ENCODE measurements at regions not wholly inside any gene's neighbourhood (a gene's known extent, or its start where the extent isn't known, plus 50 kb on each side); places are given as distances from the start of the nearest gene placed in this dataset.
A peak's percentile ranks its signal among the peaks of the same experiment; 100 is the strongest.
"Not testable (repeated sequence)": the region's sequence is repeated elsewhere in the genome, so short reads cannot be mapped to it uniquely, and the experiment has no call there.

GRCh38 chr14:105908481-105908911 lies 382.1 kb downstream of the TMEM121 start:
- Mint-ChIP-seq H3K27ac (peak overlapping the region; percentile 81), H3K4me3 (peak overlapping the region; percentile 75), H3K27me3 (no peaks in the 10 kb centered on the region), H3K36me3 (peaks cover 6% of the 10 kb centered on the region), H3K9me3 (no peaks in the 10 kb centered on the region), H3K4me1 (peaks cover 8% of the 10 kb centered on the region)
- ATAC-seq = peak; percentile 70

DNA sequence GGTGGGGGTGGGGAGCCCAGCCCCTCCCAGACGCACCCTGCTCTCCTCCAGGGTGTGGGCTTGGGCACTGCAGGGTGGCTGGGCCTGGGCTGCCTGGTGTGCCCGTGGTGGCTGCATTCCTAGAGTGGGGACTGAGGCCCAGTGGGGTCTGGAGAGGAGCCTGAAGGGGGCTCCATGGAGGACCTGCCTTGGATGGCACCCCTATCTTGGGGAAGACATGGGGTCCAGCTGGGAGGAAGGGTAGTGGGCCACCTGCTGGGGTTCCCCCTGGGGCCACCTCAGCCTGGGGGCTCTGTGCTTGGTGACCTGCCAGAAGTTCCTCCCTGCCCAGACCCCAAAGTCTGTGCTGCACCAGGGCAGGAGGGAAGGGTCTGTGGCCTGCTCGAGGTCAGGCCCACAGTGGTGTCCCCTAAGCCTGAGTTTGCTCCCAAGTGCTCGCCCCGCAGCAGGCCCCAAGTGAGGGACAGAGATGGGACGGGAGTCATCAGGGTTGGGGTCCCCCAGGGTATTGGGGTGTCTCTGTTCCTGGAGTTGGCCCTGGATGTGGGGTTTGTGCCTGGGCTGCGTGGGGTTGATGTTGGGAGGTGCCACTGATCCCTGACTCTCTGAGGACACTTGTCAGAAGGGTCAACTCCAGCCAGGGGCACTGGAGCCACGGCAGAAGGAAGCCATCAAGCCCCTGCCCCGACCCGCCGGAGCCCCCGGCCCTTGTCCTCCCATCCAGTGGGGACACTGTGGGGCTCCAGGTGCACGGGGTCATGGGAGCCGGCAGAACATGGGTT lies 382.9 kb downstream of the TMEM121 start:
- H3K9me3 Mint-ChIP-seq = no peaks in the 10 kb centered on the region
- H3K4me3 Mint-ChIP-seq = peak overlapping the region; percentile 75
- H3K36me3 Mint-ChIP-seq = peaks cover 6% of the 10 kb centered on the region
- no peak for ATAC-seq
- H3K4me1 Mint-ChIP-seq = peaks cover 8% of the 10 kb centered on the region
- H3K27me3 Mint-ChIP-seq = no peaks in the 10 kb centered on the region
- peak overlapping the region; percentile 81 for H3K27ac Mint-ChIP-seq

DNA sequence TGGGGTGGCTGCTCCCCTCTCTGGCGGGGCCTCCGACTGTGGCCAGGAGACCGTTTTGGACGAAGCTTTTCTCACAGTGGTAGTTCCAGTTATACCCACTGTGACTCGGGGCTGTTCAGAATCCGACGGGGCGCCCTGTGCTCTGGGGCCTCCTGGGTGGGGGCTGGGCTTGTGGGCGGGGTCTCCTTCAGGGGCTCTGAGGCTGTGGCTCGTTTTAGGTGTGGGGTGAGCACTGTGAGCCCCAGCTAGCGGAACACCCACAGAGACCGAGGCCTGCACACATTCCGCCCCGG lies 383.4 kb downstream of the TMEM121 start:
- H3K9me3 Mint-ChIP-seq, ATAC-seq, H3K4me1 Mint-ChIP-seq, H3K27me3 Mint-ChIP-seq, H3K27ac Mint-ChIP-seq, H3K36me3 Mint-ChIP-seq: not testable (repeated sequence)
- peak overlapping the region; percentile 75 for H3K4me3 Mint-ChIP-seq

GRCh38 chr14:105910426-105910825 lies 384.0 kb downstream of the TMEM121 start:
- Mint-ChIP-seq H3K27ac (no peak overlapping the region), H3K27me3 (no peaks in the 10 kb centered on the region), H3K4me3 (peak overlapping the region; percentile 75), H3K36me3 (peaks cover 7% of the 10 kb centered on the region), H3K4me1 (peaks cover 8% of the 10 kb centered on the region), H3K9me3 (no peaks in the 10 kb centered on the region)
- ATAC-seq = no peak

DNA sequence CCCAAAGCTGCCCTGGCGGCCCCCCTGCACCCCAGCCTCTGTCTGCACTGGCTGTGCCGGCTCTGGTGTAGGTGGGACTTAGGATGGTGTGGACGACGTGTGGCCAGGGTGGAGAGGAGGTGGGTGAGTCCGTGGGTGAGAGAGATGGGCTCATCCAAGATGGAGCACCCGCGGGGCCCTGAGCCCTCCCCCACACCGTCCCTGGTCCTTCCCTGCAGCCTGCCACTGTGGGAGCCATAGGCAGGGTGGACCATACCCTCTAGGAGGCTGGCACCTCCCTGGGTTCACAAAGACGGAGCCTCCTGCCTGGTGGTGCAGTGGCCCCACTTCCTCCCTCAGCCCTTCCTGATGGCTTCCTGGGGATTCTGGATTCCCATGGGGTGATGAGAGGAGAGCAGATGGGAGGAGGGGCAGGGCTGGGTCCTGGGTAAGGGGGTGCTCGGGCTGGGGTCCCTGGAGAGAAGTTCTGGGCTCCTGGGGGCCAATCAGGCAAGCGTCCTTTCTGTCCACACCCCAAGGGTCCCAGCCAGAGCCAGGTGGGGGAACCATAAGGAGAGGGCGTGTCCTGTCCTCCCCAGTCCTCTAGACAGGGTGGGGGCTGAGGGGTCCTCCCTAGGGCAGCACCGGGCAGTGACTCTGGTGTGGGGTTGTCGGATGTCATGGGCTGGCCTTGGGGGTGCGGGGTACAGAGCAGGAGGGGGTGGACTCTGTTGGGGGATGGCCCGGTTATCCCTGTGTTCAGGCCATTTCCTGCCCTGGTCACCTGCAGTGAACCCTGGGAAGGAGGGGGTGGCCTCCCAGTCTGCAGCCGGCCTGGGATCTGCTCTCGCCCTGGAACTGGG lies 384.8 kb downstream of the TMEM121 start:
- peaks cover 8% of the 10 kb centered on the region for H3K4me1 Mint-ChIP-seq
- H3K27ac Mint-ChIP-seq = no peak overlapping the region
- H3K27me3 Mint-ChIP-seq = no peaks in the 10 kb centered on the region
- H3K9me3 Mint-ChIP-seq = no peaks in the 10 kb centered on the region
- H3K4me3 Mint-ChIP-seq = peak overlapping the region; percentile 75
- no peak for ATAC-seq
- peaks cover 15% of the 10 kb centered on the region for H3K36me3 Mint-ChIP-seq

- peaks cover 16% of the 10 kb centered on the region for H3K36me3 Mint-ChIP-seq
- not testable (repeated sequence) for ATAC-seq, H3K27ac Mint-ChIP-seq, H3K9me3 Mint-ChIP-seq, H3K27me3 Mint-ChIP-seq
- peaks cover 13% of the 10 kb centered on the region for H3K4me1 Mint-ChIP-seq
- H3K4me3 Mint-ChIP-seq = peak overlapping the region; percentile 18
Observed at GRCh38 chr14:105911848-105912292, 385.5 kb downstream of the TMEM121 start.

GRCh38 chr14:105912641-105913180 lies 386.3 kb downstream of the TMEM121 start:
- Mint-ChIP-seq H3K27me3 (no peaks in the 10 kb centered on the region), H3K36me3 (peaks cover 20% of the 10 kb centered on the region), H3K4me3 (peak overlapping the region; percentile 7), H3K9me3 (no peaks in the 10 kb centered on the region), H3K4me1 (peaks cover 16% of the 10 kb centered on the region), H3K27ac (peak overlapping the region; percentile 49)
- no peak for ATAC-seq

- Mint-ChIP-seq H3K4me3 (no peak overlapping the region), H3K36me3 (peaks cover 22% of the 10 kb centered on the region), H3K4me1 (peaks cover 12% of the 10 kb centered on the region), H3K27me3 (no peaks in the 10 kb centered on the region), H3K9me3 (no peaks in the 10 kb centered on the region), H3K27ac (peak overlapping the region; percentile 49)
- no peak for ATAC-seq
Observed at GRCh38 chr14:105913221-105913620, 386.8 kb downstream of the TMEM121 start.

- Mint-ChIP-seq H3K4me1 (peaks cover 10% of the 10 kb centered on the region), H3K27me3 (no peaks in the 10 kb centered on the region), H3K27ac (peak overlapping the region; percentile 53), H3K36me3 (peaks cover 22% of the 10 kb centered on the region), H3K9me3 (no peaks in the 10 kb centered on the region), H3K4me3 (peak overlapping the region; percentile 82)
- no peak for ATAC-seq
Observed at GRCh38 chr14:105913861-105914260, 387.5 kb downstream of the TMEM121 start.

- not testable (repeated sequence) for H3K27me3 Mint-ChIP-seq, H3K9me3 Mint-ChIP-seq, ATAC-seq
- peaks cover 22% of the 10 kb centered on the region for H3K36me3 Mint-ChIP-seq
- peak overlapping the region; percentile 82 for H3K4me3 Mint-ChIP-seq
- peak overlapping the region; percentile 53 for H3K27ac Mint-ChIP-seq
- H3K4me1 Mint-ChIP-seq = peaks cover 10% of the 10 kb centered on the region
Observed at GRCh38 chr14:105914281-105914680, 387.9 kb downstream of the TMEM121 start.

DNA sequence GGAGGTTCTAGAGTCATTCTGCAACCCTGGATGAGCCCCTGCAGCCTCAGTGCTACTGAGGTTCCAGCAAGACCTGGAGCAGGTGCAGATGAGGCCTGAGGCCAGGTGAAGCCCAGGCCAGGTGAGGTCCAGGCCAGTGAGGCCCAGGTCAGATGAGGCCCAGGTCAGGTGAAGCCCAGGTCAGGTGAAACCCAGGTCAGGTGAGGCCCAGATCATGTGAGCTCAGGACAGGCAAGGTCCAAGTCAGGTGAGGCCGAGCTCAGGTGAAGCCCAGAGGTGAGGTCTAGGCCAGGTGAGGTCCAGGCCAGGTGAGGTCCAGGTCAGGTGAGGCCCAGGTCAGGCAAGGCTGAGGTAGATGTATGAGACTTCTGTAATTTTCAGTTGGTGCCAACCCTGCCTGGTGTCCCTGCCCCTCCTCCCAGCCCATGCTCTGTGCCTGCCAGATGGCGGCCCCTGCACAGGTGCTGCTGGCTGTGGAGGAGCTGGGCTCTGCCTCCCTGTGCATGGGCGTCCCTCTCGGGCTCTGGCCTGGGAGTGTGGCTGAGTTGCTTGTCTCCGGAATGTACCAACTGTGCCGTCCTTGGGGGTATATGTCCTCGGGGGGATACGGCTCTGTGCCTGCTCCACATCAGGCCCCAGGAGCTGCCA lies 388.5 kb downstream of the TMEM121 start:
- peak overlapping the region; percentile 82 for H3K4me3 Mint-ChIP-seq
- peaks cover 24% of the 10 kb centered on the region for H3K36me3 Mint-ChIP-seq
- no peak for ATAC-seq
- H3K4me1 Mint-ChIP-seq = peaks cover 10% of the 10 kb centered on the region
- peak overlapping the region; percentile 53 for H3K27ac Mint-ChIP-seq
- H3K9me3 Mint-ChIP-seq = no peaks in the 10 kb centered on the region
- H3K27me3 Mint-ChIP-seq = no peaks in the 10 kb centered on the region

DNA sequence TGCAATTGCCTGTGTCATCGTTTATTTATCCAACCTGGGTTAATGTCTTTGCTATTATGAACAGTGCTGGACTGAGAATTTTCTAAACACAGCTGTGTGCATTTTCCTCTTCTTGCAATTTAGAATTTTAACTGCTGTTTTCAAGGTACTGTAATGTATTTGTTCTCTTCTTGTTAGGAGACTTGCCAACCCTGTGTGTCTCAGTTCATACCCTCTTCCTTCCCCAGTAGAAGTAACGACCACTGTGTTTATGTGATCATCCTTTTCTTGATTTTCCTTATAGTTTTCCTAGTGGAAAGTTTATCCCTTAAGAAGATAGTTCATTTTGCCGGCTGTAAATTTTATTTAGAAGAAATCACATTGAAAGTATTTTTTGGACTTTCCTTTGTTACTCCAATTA lies 389.2 kb downstream of the TMEM121 start:
- H3K27me3 Mint-ChIP-seq, ATAC-seq, H3K9me3 Mint-ChIP-seq: not testable (repeated sequence)
- peaks cover 10% of the 10 kb centered on the region for H3K4me1 Mint-ChIP-seq
- H3K27ac Mint-ChIP-seq = peak overlapping the region; percentile 86
- peak overlapping the region; percentile 82 for H3K4me3 Mint-ChIP-seq
- peaks cover 30% of the 10 kb centered on the region for H3K36me3 Mint-ChIP-seq

DNA sequence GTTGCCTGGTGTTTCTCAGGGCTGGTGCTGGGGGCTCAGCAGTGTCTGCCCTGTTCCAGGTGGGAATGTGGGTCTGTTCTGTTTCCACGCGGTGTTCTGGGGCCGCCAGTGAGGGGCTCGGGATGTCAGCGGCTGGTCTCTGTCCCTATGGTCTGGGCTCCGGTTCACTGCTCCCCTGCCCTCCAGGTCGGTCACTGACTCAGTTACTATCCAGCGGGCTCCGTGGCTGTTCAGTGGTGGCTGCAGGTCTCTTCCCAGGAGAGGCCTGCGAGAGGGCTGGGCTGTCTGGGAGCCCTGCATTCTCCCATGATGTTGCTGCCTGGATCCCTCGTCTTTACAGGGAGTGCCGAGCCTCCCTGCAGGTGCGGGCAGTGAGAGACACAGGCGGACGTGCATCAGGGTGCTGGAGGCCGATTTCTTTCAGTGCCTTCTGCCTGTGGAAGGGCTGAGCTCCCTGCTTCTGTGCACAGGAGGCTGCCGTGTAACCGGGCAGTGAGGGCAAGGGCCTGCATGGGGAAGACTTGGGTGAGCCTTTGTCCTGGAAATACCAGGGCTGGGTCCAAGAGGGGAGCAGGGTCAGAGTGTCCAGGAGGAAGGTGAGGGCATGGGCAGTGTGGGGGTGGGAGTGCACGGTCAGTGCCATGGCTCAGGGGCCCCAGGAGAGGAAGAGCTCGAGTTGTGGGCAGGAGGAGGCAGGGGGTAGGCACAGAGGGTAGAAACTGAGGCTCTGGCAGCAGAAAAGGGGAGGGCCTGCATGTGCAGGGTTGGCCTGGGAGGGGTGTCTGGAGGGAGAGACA lies 391.0 kb downstream of the TMEM121 start:
- H3K4me3 Mint-ChIP-seq = peak overlapping the region; percentile 82
- H3K9me3 Mint-ChIP-seq, H3K27me3 Mint-ChIP-seq, ATAC-seq: not testable (repeated sequence)
- H3K27ac Mint-ChIP-seq = peak overlapping the region; percentile 86
- H3K36me3 Mint-ChIP-seq = peaks cover 41% of the 10 kb centered on the region
- H3K4me1 Mint-ChIP-seq = peaks cover 10% of the 10 kb centered on the region

DNA sequence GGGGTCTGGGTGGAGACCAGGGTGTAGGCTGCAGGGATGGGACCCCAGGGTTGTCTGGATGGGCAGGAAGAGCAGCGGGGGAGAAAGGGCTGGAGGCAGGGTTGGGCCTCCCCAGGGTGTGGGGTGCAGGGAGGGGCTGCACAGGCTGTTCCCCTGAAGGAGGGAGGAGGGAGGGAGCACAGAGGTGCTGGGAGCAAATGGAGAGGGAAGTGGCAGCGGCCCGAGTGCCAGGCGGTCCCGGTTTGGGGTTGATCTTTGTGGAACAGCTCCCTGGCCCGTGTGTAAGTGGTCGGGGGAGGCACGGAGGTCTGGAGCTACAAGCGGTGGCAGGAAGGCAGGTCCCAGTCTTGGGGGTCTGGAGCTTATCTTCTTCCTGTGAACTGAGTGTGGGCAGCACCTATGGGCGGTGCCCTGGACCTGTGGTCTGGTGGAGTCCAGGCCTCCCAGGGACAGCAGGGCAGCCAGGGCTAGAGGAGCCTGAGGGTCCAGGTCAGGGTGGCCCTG lies 391.6 kb downstream of the TMEM121 start:
- peak; percentile 39 for ATAC-seq
- H3K4me3 Mint-ChIP-seq = peak overlapping the region; percentile 82
- H3K4me1 Mint-ChIP-seq = peaks cover 10% of the 10 kb centered on the region
- peak overlapping the region; percentile 86 for H3K27ac Mint-ChIP-seq
- H3K36me3 Mint-ChIP-seq = peaks cover 47% of the 10 kb centered on the region
- H3K27me3 Mint-ChIP-seq = no peaks in the 10 kb centered on the region
- no peaks in the 10 kb centered on the region for H3K9me3 Mint-ChIP-seq

Data from stimulated activated memory B cell treated with anti-CD40 and anti-IgM and Interleukin-4, amounts not matched to agents 10 μg/mL and 1 μg/mL and 100 μg/mL, for 72 hours (primary cell).